ENCODE measurements at regions not wholly inside any gene's neighbourhood (a gene's known extent, or its start where the extent isn't known, plus 50 kb on each side); places are given as distances from the start of the nearest gene placed in this dataset.
"Not testable (repeated sequence)": the region's sequence is repeated elsewhere in the genome, so short reads cannot be mapped to it uniquely, and the experiment has no call there.

GRCh38 chr3:87654184-87654583, 377.8 kb upstream of the POU1F1 start:
- TF ChIP-seq CTCF (IDR thresholded peaks at IDR 0.05) (no peak), ZFX (IDR thresholded peaks at IDR 0.05; ENCODE audit: borderline replicate concordance) (no peak)

DNA sequence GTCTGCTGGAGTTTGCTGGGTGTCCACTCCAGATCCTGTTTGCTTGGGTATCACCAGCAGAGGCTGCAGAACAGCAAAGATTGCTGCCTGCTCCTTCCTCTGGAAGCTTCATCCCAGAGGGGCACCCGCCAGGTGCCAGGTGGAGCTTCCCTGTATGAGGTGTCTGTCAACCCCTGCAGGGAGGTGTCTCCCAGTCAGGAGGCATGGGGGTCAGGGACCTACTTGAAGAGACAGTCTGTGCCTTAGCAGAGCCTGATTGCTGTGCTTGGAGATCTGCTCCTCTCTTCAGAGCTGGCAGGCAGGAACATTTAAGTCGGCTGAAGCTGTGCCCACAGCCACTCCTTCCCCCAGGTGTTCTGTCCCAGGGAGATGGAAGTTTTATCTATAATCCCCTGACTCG, 376.8 kb upstream of the POU1F1 start:
- not testable (repeated sequence) for H3K27ac ChIP-seq

More at GRCh38 chr3:87654184-87654583, 377.8 kb upstream of the POU1F1 start:
- no peak overlapping the region for H3K27ac ChIP-seq

DNA sequence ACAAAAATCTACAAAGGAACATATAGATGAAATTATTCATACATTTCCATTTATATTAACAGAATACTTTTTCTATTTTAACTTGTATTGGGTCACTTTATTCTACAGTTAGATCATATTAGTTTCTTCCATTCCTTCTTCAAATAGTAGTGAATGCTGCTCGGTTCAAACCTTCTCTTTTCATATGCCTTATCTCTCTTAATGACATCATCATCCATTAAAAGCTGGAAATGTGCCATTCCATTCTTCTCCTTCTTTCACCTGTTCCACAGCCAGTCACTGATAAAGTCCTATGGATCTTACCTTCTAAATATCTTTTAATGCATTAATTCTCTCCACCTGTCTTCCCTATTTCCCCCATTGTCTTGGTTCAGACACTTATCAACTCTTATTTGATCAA, 358.0 kb upstream of the POU1F1 start:
- H3K27ac ChIP-seq: no peak overlapping the region
- TF ChIP-seq ZFX (IDR thresholded peaks at IDR 0.05; ENCODE audit: borderline replicate concordance) (no peak), CTCF (IDR thresholded peaks at IDR 0.05) (no peak)

GRCh38 chr3:87627316-87627715, 350.9 kb upstream of the POU1F1 start:
- TF ChIP-seq CTCF (IDR thresholded peaks at IDR 0.05) (no peak), ZFX (IDR thresholded peaks at IDR 0.05; ENCODE audit: borderline replicate concordance) (no peak)
- no peak overlapping the region for H3K27ac ChIP-seq

- no peak overlapping the region for H3K27ac ChIP-seq
- TF ChIP-seq CTCF (IDR thresholded peaks at IDR 0.05) (no peak), ZFX (IDR thresholded peaks at IDR 0.05; ENCODE audit: borderline replicate concordance) (no peak)
These were observed 350.2 kb upstream of the POU1F1 start for GRCh38 chr3:87626546-87626945.

- no peak overlapping the region for H3K27ac ChIP-seq
- TF ChIP-seq CTCF (IDR thresholded peaks at IDR 0.05) (no peak), ZFX (IDR thresholded peaks at IDR 0.05; ENCODE audit: borderline replicate concordance) (no peak)
These were observed 349.5 kb upstream of the POU1F1 start for GRCh38 chr3:87625876-87626275.

- TF ChIP-seq CTCF (IDR thresholded peaks at IDR 0.05): no peak
- no peak for TF ChIP-seq ZFX (IDR thresholded peaks at IDR 0.05; ENCODE audit: borderline replicate concordance)
- H3K27ac ChIP-seq: no peak overlapping the region
These were observed 348.5 kb upstream of the POU1F1 start for GRCh38 chr3:87624860-87625259.

- TF ChIP-seq ZFX (IDR thresholded peaks at IDR 0.05; ENCODE audit: borderline replicate concordance) (no peak), CTCF (IDR thresholded peaks at IDR 0.05) (no peak)
- no peak overlapping the region for H3K27ac ChIP-seq
These were observed 345.3 kb upstream of the POU1F1 start for GRCh38 chr3:87621667-87622066.
